ENCODE measurements at regions not wholly inside any gene's neighbourhood (a gene's known extent, or its start where the extent isn't known, plus 50 kb on each side); places are given as distances from the start of the nearest gene placed in this dataset.
A peak's percentile ranks its signal among the peaks of the same experiment; 100 is the strongest.

- DNase-seq (ENCODE audit: extremely low read depth, low read depth), result peak; percentile 24
- TF ChIP-seq CTCF (IDR thresholded peaks at IDR 0.05; ENCODE audit: low read depth, low read length), result no peak
These were observed 878.8 kb downstream of the TSN start for GRCh38 chr2:122634256-122634655.

- TF ChIP-seq CTCF (IDR thresholded peaks at IDR 0.05; ENCODE audit: low read depth, low read length), result no peak
- no peak for DNase-seq (ENCODE audit: extremely low read depth, low read depth)
These were observed 879.5 kb downstream of the TSN start for GRCh38 chr2:122634920-122635319.

GRCh38 chr2:122635686-122636085, 880.2 kb downstream of the TSN start:
- no peak for TF ChIP-seq CTCF (IDR thresholded peaks at IDR 0.05; ENCODE audit: low read depth, low read length)
- DNase-seq (ENCODE audit: extremely low read depth, low read depth), result no peak

GRCh38 chr2:122636097-122636496, 880.6 kb downstream of the TSN start:
- no peak for TF ChIP-seq CTCF (IDR thresholded peaks at IDR 0.05; ENCODE audit: low read depth, low read length)
- DNase-seq (ENCODE audit: extremely low read depth, low read depth), result no peak

- DNase-seq (ENCODE audit: extremely low read depth, low read depth), result no peak
- no peak for TF ChIP-seq CTCF (IDR thresholded peaks at IDR 0.05; ENCODE audit: low read depth, low read length)
These were observed 883.7 kb downstream of the TSN start for GRCh38 chr2:122639176-122639575.

GRCh38 chr2:122639711-122640110, 884.3 kb downstream of the TSN start:
- DNase-seq (ENCODE audit: extremely low read depth, low read depth), result no peak
- TF ChIP-seq CTCF (IDR thresholded peaks at IDR 0.05; ENCODE audit: low read depth, low read length), result no peak

GRCh38 chr2:122643725-122644329, 888.4 kb downstream of the TSN start:
- no peak for DNase-seq (ENCODE audit: extremely low read depth, low read depth)
- no peak for TF ChIP-seq CTCF (IDR thresholded peaks at IDR 0.05; ENCODE audit: low read depth, low read length)
